Neural progenitor cell (in vitro differentiated cells): ENCODE measurements at regions not wholly inside any gene's neighbourhood (a gene's known extent, or its start where the extent isn't known, plus 50 kb on each side); places are given as distances from the start of the nearest gene placed in this dataset.

ENCODE experiments used
- CTCF ChIP-seq: fragments of 200-600 bp; sonication (generic); IDR thresholded peaks from 2 replicates; pipeline ENCODE4 v1.5.1; 2017; ENCODE audit warnings: antibody characterized with exemption, mild to moderate bottlenecking
- EZH2 ChIP-seq: fragments of 200-600 bp; sonication (generic); IDR thresholded peaks from 2 replicates; pipeline ENCODE4 v1.6.1; 2017; ENCODE audit warnings: antibody characterized with exemption, mild to moderate bottlenecking, moderate library complexity
- EZH2phosphoT487 ChIP-seq: fragments of 200-600 bp; sonication (generic); IDR thresholded peaks from 2 replicates; pipeline ENCODE4 v1.6.1; 2017; ENCODE audit warnings: antibody characterized with exemption

DNA sequence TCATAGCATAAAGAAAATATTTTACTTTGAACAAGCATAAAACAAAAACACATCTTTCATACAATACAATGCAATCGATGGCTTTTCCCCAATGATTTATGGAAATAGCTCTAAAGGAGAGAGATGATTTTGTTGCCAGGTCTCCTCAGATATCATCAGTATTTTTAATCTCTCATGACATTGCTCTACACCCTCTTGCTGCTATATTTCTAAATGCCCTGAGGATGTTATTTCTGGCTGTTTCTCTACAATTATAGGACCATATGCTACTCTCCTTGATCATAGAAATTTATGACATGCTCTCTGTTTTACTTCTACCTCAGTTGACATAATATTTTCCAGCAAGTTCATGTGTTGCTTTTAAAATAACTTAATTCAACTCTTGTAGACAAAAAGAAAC is 654.9 kb upstream of the GBE1 start:
- TF ChIP-seq CTCF (no peak), EZH2 (no peak), EZH2phosphoT487 (no peak)
